ENCODE measurements at regions not wholly inside any gene's neighbourhood (a gene's known extent, or its start where the extent isn't known, plus 50 kb on each side); places are given as distances from the start of the nearest gene placed in this dataset.
A peak's percentile ranks its signal among the peaks of the same experiment; 100 is the strongest.
"Not testable (repeated sequence)": the region's sequence is repeated elsewhere in the genome, so short reads cannot be mapped to it uniquely, and the experiment has no call there.

GRCh38 chr7:153065051-153065450 is 305.5 kb downstream of the ACTR3B start:
- intact Hi-C loops (cut with DNase I), result no loop called here
- no peak for DNase-seq (ENCODE audit: low spot score)

DNA sequence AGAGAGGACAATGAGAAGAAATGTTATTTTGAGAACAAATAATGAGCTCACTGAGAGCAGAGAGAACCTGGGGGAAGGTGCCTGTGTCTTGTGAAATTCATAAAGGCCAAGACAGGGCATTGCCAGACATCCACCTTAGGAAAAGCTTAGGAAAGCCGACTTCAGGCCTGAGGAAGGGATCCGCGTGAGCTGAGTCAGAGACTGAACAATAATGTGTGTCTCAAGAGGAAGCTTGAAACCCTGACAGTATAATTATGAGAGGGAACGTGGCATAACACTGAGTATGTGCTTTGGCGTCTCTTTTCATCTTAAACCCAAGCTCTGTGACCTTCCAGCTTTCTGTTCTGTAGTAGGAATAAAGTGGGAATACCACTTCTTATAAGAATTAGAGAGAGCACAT is 307.2 kb downstream of the ACTR3B start:
- intact Hi-C loops (cut with DNase I), result no loop called here
- DNase-seq (ENCODE audit: low spot score), result no peak

GRCh38 chr7:153070141-153070540 is 310.6 kb downstream of the ACTR3B start:
- DNase-seq (ENCODE audit: low spot score), result no peak
- intact Hi-C loops (cut with DNase I), result no loop called here

GRCh38 chr7:153072806-153073205 is 313.3 kb downstream of the ACTR3B start:
- intact Hi-C loops (cut with DNase I), result no loop called here
- no peak for DNase-seq (ENCODE audit: low spot score)

DNA sequence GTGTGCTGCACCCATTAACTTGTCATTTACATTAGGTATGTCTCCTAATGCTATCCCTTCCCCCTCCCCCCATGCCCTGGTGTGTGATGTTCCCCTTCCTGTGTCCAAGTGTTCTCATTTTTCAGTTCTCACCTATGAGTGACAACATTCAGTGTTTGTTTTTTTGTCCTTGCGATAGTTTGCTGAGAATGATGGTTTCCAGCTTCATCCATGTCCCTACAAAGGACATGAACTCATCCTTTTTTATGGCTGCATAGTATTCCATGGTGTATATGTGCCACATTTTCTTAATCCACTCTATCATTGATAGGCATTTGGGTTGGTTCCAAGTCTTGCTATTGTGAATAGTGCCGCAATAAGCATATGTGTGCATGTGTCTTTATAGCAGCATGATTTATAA is 316.7 kb downstream of the ACTR3B start:
- intact Hi-C loops (cut with DNase I); DNase-seq (ENCODE audit: low spot score): not testable (repeated sequence)

- intact Hi-C loops (cut with DNase I), result no loop called here
- no peak for DNase-seq (ENCODE audit: low spot score)
These were observed 321.9 kb downstream of the ACTR3B start for GRCh38 chr7:153081496-153081895.

DNA sequence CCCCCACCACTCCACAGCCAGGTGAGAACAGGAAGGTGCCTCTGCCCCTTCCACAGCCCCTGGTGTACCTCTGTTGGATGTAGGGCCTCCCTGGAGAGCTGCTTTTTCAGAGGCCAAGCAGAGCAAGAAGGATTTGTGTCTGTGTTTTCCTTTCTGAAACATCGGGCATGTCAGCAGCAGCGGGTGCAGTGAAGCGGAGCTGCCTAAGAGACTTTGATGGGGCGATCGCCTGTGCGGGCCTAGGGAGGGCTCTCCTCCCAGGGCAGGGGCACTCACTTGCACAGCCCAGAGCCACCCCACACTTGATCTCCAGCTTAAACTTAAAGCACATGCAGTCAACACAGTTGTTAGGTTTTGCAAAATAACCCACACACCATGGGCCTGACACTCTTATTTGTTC is 324.7 kb downstream of the ACTR3B start:
- intact Hi-C loops (cut with DNase I), result no loop called here
- DNase-seq (ENCODE audit: low spot score), result no peak

- intact Hi-C loops (cut with DNase I), result no loop called here
- no peak for DNase-seq (ENCODE audit: low spot score)
These were observed 327.9 kb downstream of the ACTR3B start for GRCh38 chr7:153087498-153087897.

GRCh38 chr7:153088601-153089000 is 329.0 kb downstream of the ACTR3B start:
- DNase-seq (ENCODE audit: low spot score), result no peak

DNA sequence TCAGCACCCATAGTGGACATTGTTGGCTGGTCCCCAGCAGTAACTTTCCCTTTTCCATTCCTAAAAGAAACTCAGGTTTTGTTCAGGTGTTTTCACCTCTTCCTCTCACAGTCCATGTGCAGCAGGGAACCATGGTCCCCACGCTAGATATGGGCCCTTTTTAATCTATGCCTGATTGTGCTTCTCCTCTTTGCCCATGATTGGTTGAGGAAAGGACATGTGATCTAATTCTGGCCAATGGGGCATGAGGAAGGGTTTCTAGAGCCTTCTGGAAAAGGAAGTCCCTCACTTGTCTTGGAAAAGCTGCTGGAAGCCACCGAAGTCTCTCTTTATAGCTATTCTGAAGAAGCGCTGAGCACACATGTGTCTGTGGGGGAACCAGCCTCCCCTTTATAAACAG is 330.7 kb downstream of the ACTR3B start:
- intact Hi-C loops (cut with DNase I), result no loop called here
- no peak for DNase-seq (ENCODE audit: low spot score)

More at GRCh38 chr7:153088601-153089000, 329.0 kb downstream of the ACTR3B start:
- intact Hi-C loops (cut with DNase I), result no loop called here

DNA sequence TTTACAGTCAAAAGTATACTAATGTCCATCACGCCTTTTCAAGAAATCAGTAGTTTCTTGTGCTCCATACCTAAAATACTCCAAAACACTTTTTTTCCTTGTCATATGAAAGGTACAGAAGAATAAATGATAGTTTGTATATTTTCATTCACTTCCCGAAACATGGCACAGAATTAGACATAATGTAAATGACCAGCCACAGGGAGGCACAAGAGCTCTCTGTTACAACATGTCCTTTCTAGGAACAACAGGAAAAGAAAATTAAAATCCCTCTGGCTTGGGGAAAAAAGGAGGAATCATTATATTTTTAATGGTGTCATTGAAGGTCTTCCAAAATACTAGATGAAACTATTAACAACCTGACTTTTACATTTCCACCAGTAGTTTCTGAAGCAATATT is 331.2 kb downstream of the ACTR3B start:
- no peak for DNase-seq (ENCODE audit: low spot score)
- intact Hi-C loops (cut with DNase I), result no loop called here

DNA sequence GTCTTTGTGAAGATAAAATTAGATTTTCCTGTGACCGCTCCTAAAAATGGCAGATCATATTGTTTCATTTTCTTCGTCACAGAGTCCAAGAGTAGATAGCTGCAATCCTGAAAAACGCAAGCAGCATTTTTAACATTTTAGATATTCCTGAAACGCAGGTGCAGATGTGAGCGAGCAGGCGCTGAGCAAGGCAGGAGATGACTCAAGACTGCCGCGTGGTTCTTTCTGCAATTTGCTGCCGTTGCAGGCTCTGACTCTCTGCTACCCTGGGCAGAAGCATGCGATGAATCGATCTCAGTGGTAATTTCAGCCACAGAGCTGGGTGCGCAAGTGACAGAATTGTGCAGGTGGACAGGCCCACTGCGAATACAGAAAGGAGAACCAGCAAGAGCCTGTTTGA is 331.9 kb downstream of the ACTR3B start:
- DNase-seq (ENCODE audit: low spot score), result no peak
- intact Hi-C loops (cut with DNase I), result no loop called here

DNA sequence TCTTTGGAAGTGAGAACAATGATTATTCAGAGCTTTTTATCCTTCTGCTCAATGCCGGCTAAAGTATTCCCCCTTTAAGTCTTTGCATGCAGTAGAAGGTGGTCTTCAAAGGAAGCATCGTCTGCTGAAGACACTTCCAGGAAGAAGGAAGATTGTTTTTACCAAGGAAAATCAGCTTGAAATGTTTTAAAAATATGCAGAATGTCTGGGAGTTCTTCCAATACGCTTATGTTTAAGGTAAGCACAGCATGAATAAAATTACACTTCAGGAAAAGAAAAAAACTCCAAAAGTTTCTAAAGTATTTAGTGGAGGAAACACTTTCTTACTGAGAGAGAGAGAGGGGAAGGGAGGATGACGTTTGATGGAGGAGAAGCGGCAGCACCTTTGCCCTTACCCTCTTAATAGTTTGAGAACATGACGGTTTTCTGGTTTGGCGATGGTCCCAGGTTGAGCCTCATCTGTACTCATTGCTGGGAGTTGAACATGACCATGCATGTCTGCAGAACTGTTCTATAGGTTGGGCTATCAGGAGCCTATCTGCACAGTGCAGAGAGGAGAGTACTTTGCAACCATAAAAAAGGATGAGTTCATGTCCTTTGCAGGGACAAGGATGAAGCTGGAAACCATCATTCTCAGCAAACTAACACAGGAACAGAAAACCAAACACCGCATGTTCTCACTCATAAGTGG is 338.1 kb downstream of the ACTR3B start:
- intact Hi-C loops (cut with DNase I), result no loop called here
- DNase-seq (ENCODE audit: low spot score), result no peak

DNA sequence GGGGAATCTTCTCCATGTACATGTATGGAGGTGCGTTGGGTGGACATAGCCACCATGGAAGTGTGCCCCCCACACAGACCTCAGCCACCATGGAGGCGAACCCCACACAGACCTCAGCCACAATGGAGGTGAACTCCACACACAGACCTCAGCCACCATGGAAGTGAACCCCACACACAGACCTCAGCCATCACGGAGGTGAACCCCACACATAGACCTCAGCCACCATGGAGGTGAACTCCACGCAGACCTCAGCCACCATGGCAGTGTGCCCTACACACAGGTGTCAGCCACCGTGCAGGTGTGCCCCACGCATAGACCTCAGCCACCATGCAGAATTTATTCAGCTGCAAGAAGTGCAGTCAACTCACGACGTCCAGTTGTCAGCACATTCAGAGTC is 339.7 kb downstream of the ACTR3B start:
- DNase-seq (ENCODE audit: low spot score), result no peak
- intact Hi-C loops (cut with DNase I), result no loop called here

DNA sequence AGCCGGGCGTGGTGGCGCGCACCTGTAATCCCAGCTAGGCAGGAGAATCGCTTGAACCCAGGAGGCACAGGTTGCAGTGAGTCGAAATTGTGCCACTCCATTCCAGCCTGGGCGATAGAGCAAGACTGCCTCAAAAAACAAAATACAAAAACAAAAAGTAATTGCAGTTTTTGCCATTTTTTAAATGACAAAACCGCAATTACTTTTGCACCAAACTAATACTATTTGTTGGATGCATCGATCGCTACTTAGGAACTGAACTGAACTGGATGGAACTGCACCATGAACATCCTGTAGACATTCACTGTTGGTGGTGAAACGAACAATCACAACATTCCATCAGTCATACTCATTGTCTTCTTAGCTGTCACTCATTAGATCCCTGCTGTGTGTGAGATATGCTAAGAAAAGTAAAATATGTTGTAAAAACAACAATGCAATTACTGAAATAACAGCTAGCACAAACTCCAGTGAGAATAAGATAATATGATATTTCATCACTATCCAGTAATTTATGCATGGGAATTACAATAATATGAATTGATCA is 341.2 kb downstream of the ACTR3B start:
- intact Hi-C loops (cut with DNase I), result no loop called here
- peak; percentile 53 for DNase-seq (ENCODE audit: low spot score)

GRCh38 chr7:153103202-153103601 is 343.6 kb downstream of the ACTR3B start:
- intact Hi-C loops (cut with DNase I), result no loop called here
- DNase-seq (ENCODE audit: low spot score), result no peak

DNA sequence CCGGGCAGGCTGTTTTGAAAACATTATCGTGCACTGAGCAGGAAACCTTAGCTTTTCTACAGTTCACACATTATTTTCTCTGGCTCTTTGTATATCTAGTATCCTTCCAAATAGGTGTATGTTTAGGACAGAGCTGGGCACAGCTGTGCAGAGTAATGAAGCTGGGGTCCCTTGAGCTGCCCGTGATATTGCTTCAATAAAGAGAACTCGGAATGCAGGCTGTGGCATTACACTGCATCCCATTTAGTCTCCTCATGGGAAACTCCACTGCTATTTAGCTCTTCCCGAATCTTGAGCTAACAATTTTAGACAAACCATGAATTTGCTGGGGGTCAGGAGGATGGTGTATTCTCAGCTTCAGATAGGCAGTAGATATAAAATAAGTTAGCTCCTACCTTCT is 348.3 kb downstream of the ACTR3B start:
- intact Hi-C loops (cut with DNase I), result no loop called here
- peak; percentile 9 for DNase-seq (ENCODE audit: low spot score)

DNA sequence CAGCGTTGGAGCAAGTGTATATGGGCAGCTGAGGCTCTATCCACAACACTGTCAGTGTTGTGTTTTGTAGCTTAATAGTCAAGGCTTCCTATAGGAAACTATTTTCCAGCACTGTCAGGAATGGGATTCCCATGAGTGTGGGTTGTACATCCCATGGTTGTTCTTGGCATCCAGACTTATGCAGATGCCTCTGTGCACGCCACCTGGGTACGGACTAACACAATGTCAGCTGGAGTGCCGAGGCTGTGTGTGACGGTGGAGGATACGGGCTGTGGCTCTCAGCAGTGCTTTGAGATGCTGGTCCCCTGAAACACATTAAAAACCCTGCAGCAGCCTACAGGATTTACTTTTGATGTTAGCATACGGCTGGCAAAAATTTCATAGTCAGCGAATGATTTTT is 350.0 kb downstream of the ACTR3B start:
- intact Hi-C loops (cut with DNase I), result no loop called here
- no peak for DNase-seq (ENCODE audit: low spot score)

- intact Hi-C loops (cut with DNase I), result no loop called here
- DNase-seq (ENCODE audit: low spot score), result no peak
These were observed 351.1 kb downstream of the ACTR3B start for GRCh38 chr7:153110606-153111005.

GRCh38 chr7:153122255-153122654 is 362.7 kb downstream of the ACTR3B start:
- DNase-seq (ENCODE audit: low spot score), result not testable (repeated sequence)

GRCh38 chr7:153130052-153130451 is 370.5 kb downstream of the ACTR3B start:
- intact Hi-C loops (cut with DNase I), result no loop called here
- DNase-seq (ENCODE audit: low spot score), result no peak

More at GRCh38 chr7:153122255-153122654, 362.7 kb downstream of the ACTR3B start:
- intact Hi-C loops (cut with DNase I), result not testable (repeated sequence)

- intact Hi-C loops (cut with DNase I), result no loop called here
- DNase-seq (ENCODE audit: low spot score), result no peak
These were observed 392.2 kb downstream of the ACTR3B start for GRCh38 chr7:153151766-153152165.
